HG03432 (cell line): ENCODE measurements at regions not wholly inside any gene's neighbourhood (a gene's known extent, or its start where the extent isn't known, plus 50 kb on each side); places are given as distances from the start of the nearest gene placed in this dataset.

ENCODE experiments used
- ATAC-seq: cut with Tn5 transposase; IDR thresholded peaks from one replicate; pipeline ENCODE4 v1.9.1; 2021; ENCODE audit warnings: mild to moderate bottlenecking, moderate library complexity; ENCODE audit not compliant: unreplicated experiment

DNA sequence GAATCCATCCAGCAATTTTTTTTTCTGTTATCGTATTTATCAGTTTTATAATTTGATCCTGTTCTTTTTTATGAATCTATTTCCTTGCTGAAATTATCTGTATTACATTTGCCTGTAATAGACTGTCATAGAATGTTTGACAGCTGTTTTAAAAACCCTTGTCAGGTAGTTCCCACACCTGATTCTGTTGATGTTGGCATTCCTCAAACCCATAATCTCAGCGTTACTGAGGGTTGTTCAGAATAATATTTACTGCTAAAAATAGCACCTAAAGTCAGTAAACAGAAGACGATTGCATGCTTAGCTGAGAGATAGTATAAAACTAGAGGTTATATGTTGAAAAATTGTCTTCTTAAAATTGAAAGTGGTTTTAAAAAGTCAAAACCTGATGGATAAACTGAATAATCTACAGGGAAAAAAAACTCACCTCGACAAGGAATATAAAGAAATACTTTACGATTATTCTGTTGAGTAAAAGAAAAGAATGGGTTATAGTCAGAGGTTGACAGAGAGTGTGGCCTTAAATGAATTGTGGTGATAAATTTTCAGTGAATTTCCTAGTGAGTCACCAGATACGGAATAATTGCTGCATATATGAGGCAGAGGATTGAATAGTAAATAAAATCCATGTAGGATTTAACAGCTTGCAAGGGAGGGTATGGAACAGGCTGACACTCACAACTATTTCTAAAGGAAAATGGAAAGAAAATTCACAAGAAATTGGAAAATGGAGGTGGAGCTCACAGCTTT is 824.1 kb upstream of the IGFBP3 start:
- ATAC-seq = no peak

DNA sequence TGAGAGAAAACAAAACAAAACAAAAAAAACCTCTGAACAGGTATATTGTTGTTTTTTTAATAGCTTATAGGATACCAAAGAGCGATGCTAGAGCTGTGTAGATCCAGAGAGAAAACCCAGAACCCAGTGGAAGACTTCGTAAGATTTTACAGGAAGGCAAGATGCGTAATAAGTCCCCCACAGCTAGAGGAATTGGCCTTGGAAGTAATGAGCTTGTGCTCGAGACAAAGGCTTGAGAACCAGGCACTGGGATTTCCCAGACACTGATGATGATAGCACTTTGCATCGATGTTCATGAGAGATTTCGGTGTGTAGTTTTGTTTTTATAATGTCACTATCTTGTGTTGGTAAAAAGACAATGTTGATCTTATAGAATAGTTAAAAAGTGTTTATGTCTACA is 821.5 kb upstream of the IGFBP3 start:
- ATAC-seq = no peak

DNA sequence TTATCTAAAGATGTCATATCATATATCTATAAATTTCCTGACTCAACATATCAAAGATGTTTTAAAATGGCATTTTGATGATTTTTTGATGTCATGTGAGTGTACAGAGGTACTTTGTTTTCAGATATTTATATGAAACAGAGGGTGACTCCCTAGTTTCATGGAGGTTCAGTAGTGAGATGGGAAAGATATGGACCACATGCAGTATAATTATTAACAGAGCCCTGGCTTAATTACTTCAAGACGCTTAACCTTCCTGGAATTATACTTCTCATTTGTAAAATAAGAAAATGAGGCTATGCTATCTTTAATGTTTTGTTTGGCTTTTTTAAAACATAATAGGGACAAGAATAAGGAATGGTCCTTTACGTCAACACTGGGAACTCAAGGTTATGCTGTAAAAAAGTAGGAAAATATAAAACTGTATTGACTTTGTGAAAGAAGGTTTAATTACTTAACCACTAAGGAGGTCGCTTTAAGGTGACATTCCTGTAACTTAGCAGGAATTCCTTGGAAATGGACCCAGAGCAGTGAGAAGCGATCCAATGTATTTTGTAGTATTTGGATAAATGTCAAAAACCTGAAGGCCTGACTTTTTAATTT is 821.0 kb upstream of the IGFBP3 start:
- ATAC-seq = no peak

- ATAC-seq = no peak
These were observed 820.1 kb upstream of the IGFBP3 start for GRCh38 chr7:46741181-46741580.

DNA sequence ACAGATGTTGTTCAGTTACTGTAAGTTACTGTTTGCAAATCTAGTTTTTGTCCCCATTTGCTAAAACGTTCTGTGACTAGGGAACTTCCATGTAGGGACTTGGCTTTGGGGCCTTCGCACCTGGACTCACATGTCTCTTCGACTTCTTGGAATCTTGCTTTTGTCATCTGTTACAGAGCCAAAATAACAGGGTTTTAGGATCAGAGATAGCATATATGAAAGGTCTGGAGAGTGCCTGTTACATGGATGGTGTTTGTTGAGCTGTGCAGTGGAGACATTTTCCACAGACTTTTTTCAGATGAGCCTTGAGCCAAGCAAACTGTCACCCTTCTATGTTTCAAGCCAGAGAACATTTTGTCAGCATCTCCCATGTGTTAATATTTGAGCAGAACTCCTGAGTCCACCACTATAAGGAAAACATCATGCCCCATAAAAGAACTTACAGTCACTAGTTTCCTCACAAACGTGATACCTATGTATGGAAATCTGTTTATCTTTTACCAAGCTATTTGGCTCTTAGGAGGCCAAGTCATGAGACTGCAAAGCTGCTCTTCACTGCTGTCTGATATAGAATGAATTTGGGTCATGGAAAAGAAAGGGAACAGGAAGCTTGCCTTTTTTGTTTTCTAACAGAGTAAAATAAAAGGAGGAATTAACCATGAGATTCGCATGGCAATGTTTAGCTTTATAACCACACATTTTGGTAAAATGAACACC is 818.6 kb upstream of the IGFBP3 start:
- no peak for ATAC-seq

- no peak for ATAC-seq
These were observed 817.7 kb upstream of the IGFBP3 start for GRCh38 chr7:46738796-46739195.

- ATAC-seq = no peak
These were observed 817.1 kb upstream of the IGFBP3 start for GRCh38 chr7:46738165-46738564.

DNA sequence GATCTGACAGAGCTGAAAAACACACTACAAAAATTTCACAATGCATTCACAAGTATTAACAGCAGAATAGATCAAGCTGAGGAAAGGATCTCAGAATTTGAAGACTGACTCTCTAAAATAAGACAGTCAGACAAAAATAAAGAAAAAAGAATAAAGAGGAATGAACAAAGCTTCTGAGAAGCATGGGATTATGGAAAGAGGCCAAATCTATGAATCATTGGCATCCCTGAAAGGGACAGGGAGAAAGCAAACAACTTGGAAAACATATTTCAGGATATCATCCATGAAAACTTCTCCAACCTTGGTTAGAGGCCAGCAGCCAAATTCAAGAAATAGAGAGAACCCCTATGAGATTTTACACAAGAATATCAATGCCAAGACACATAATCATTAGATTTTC is 804.8 kb upstream of the IGFBP3 start:
- no peak for ATAC-seq

- ATAC-seq = no peak
These were observed 804.1 kb upstream of the IGFBP3 start for GRCh38 chr7:46725136-46725535.

DNA sequence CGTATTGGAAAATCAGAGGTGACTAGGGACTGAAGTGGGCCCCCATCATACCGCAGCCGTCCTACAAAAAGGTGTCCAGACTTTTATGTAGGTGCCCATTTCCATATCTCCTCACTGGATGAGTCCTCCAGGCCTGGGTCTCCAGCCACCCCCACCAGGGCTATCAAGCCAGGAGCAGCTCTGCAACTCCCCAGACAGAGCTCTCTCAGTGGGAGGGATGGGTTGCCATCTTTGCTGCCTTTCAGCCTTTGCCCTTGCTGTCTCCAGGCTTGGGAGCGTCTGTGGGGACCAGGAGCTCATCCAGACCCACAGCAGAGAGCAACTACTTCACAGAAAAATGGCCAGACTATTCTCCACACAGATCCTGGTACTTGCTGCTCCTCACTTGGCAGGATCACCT is 802.7 kb upstream of the IGFBP3 start:
- ATAC-seq = no peak

DNA sequence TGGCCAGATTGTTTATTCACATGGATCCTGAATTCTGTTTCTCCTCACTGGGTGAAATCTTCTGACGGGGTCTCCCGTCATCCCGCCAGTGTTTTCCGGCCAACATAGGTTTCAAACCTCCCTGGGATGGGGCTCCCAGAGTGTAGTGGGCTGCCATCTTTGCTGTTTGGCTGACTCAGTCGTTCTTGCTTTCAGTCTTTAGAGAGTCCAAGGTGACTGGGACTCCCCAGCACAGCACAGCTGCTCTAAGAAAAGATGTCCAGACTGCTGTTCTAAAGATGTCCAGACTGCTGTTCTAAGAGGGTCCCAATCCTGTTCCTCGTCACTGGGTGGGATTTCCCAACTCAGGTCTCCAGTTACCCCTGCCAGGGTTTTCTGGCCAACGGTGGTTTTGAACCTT is 801.9 kb upstream of the IGFBP3 start:
- no peak for ATAC-seq

DNA sequence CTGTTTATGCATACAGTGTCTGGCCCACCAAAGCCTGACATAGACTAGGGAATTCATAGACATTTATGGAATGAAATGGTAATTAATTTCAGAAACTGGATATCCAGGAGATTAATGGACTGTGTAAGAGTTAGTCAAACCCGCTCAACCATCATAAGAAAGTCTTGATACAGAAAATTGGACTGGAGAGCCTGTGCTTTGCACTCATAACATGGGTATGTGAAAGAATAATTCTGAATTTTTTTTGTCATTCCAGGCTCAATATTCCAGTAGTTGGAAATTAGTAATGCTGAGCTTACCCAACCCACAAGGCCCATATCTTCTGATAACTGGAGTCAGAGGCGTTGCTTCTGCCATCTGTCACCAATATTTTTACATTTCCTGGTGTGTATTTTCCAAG is 799.7 kb upstream of the IGFBP3 start:
- no peak for ATAC-seq

- no peak for ATAC-seq
These were observed 798.5 kb upstream of the IGFBP3 start for GRCh38 chr7:46719616-46720015.

DNA sequence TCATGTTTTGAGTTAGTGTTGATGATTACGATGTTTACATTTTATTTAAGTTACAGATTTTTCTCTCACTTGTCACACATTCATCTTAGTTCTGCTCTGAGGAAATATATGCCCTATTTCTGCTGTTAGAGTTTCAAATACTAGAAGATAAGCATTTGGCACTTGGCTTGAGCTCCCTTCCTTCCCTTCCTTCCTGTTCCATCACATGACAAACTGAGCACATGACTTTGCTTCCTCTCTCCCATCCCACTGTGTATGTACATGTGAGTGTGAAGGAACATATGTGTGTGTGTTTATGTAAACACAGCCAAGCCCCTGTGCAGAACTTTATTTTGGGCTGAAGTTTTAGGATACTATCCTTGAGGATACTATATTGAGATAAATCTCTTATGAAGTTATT is 795.9 kb upstream of the IGFBP3 start:
- ATAC-seq = no peak

GRCh38 chr7:46715579-46715978 is 794.5 kb upstream of the IGFBP3 start:
- no peak for ATAC-seq

- no peak for ATAC-seq
These were observed 793.8 kb upstream of the IGFBP3 start for GRCh38 chr7:46714904-46715303.

DNA sequence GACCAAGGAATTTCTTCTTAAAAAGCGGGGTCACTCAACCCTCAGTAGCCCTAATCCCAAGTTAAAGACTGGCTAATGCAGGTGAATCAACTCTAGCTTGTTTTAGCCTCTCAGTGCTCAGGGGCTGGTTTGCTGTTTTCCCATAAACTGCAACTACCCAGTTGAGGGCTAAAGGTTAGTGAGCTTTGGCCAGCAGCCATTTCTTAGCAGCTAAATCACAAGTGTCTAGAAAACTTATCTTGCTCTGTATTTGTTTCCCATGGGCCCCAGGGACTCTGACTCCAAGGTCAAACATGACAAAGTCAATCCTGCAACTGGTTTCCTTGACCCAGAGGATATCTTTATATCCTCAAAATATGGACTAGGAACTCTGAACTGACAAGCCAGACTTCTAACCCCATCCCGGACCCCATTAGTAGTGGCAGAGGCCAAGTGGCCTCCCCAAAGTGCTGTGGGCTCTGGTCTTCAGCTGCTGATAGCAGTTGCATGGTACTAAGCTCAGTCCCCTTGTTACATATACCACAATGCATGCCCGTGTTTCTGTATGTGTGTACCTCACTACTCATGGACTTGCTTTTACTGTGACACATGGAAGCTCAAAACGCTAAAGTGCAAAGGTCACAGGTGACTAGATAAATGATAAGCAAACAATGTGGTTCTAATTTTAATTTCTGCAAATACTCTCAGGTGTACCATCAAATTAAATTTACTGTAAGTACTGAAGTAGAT is 793.0 kb upstream of the IGFBP3 start:
- ATAC-seq = no peak

DNA sequence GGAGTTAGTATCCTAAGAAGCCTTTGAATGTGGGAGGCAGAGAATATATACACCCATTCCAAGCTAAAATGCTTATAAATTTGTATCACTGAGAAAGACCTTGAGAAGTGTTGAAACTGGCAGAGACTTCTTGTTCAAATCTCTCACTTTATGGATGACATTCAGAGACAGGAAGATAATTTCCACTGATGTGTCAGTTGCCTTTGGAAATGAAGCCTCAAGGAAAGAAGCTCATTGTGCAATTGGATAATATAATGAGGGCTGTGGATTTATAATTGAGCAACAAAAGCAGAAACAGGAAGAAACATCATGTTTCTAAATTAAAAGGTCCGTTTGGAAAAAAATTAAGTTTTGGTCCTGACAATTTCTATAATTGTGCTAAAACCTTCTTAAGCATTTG is 789.9 kb upstream of the IGFBP3 start:
- no peak for ATAC-seq

GRCh38 chr7:46707973-46708372 is 786.9 kb upstream of the IGFBP3 start:
- ATAC-seq = no peak

DNA sequence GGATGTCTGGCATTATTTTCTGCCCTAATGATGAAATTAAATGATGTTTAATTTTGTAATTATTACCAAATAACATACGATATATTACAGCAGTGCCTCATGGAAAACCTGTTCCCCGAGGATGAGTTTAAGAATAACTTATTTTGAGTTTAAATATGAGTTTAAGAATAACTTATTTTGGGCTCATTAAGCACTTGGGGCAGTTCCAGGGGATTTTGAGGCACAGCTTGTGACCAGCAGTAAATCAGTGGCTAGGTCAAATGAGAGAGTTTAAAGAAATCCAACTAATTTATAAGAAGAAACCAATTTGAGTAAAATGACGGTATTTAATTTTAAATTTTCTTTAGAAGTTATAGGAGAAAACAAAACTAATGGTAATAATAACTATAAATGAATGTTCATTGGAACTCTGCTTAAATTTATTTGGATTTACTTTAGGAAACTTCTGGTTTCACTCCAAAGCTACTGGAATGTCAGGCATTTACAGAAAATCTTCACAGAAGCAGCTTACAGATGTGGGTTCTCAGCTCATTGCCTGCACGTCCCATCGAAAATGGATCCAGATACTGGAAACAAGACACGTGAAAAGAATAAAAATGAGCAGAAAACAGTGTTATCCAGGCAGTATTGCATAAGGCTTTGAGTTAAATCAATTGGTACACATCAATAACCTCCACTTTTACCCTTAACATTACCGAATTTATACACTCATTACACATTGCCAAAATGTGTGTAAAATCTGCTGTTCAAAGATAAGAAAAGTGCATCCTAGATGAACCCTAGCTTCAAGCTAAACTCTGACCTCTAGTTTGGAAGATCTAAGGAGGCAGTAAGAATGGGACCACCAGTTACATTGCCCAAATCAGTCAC is 784.5 kb upstream of the IGFBP3 start:
- no peak for ATAC-seq

GRCh38 chr7:46696741-46697140 is 775.7 kb upstream of the IGFBP3 start:
- no peak for ATAC-seq
